ENCODE measurements at regions not wholly inside any gene's neighbourhood (a gene's known extent, or its start where the extent isn't known, plus 50 kb on each side); places are given as distances from the start of the nearest gene placed in this dataset.

DNA sequence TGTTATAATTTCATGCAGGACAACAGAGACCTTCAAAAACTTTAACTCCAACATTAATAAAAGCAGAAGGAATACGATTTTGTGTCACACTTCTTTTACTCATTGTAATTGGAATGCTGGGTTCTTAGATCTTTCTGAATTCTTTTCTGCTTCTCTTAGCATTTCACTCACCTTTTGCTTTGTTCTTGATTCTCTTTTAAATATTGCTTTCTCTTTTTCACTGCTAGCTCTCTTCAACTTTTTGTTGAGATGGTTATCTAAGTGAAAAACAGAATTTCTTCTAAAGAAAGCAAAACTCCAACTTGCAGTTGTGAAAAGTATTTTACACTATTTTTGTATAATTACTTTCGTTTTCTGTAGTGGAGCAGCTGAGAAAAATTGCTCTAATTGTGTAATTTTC is 212.6 kb upstream of the KIF2A start:
- Histone ChIP-seq H2AK5ac (ENCODE audit: low read depth, low read length) (no peak overlapping the region), H3K18ac (ENCODE audit: extremely low read depth, low read length) (no peak overlapping the region), H2BK20ac (ENCODE audit: low read length) (no peak overlapping the region), H3K4me1 (replicated peaks in 1 of 4; ENCODE audit: control insufficient read depth in 3 of 4, insufficient read depth in 4 of 4, low read length in 3 of 4) (peaks cover 0 to 2% (median 0%) of the 10 kb centered on the region in 4 experiments; a peak in 1 of 7 replicates), H3K79me2 (ENCODE audit: control insufficient read depth in 1 of 2, insufficient read depth in 2 of 2, low read length in 2 of 2) (no peaks in the 10 kb centered on the region), H3K14ac (ENCODE audit: insufficient read length) (no peak overlapping the region), H3K23me2 (ENCODE audit: low read depth, low read length) (no peaks in the 10 kb centered on the region), H3K56ac (replicated peaks; ENCODE audit: insufficient read length, low read depth, low read length) (no peak overlapping the region), H3K27ac (ENCODE audit: low read depth, low read length) (no peak overlapping the region), H4K8ac (ENCODE audit: extremely low read depth, insufficient read depth, low read length) (no peak overlapping the region), H3K27me3 (replicated peaks in 1 of 4; ENCODE audit: control insufficient read depth in 3 of 4, extremely low read depth in 1 of 4, insufficient read depth in 3 of 4, low read length in 3 of 4) (no peaks in the 10 kb centered on the region), H3K9ac (replicated peaks in 1 of 4; ENCODE audit: extremely low read depth in 1 of 4, low read depth in 3 of 4, low read length in 3 of 4) (no peak overlapping the region), H3K4me2 (ENCODE audit: insufficient read depth in 1 of 2, low read depth in 2 of 2, low read length in 2 of 2) (no peak overlapping the region), H4K20me1 (replicated peaks in 1 of 2; ENCODE audit: control insufficient read depth in 1 of 2, insufficient read depth in 2 of 2, low read length in 2 of 2) (no peaks in the 10 kb centered on the region), H2BK120ac (replicated peaks; ENCODE audit: low read depth, low read length) (no peak overlapping the region), H3K9me3 (ENCODE audit: insufficient read depth in 2 of 2, low read depth in 1 of 2, low read length in 1 of 2) (no peaks in the 10 kb centered on the region), H2BK5ac (ENCODE audit: low read depth, low read length) (no peak overlapping the region), H4K5ac (ENCODE audit: insufficient read length, low read depth, low read length) (no peak overlapping the region), H3K23ac (ENCODE audit: insufficient read length) (no peak overlapping the region), H3K4ac (replicated peaks; ENCODE audit: insufficient read length, low read depth, low read length) (no peak overlapping the region), H2BK15ac (ENCODE audit: low read length) (no peak overlapping the region), H3K79me1 (ENCODE audit: low read depth, low read length) (no peaks in the 10 kb centered on the region), H3K4me3 (ENCODE audit: extremely low read depth in 1 of 4, insufficient read depth in 2 of 4, low read depth in 3 of 4, low read length in 4 of 4) (no peak overlapping the region), H4K91ac (replicated peaks; ENCODE audit: insufficient read length, low read length) (no peak overlapping the region), H2BK12ac (ENCODE audit: low read depth, low read length) (no peak overlapping the region), H3K36me3 (ENCODE audit: control insufficient read depth in 2 of 4, insufficient read depth in 4 of 4, low read length in 3 of 4) (no peaks in the 10 kb centered on the region), H2AFZ (ENCODE audit: low read length) (no peak overlapping the region)
- DNase-seq (ENCODE audit: low read depth in 1 of 2, low spot score in 2 of 2), result no peak
- no peak for FAIRE-seq
- ChIA-PET CTCF (ENCODE audit: partially characterized antibody) (interaction anchor here (0.7 kb wide), 1 partner anchor 157 kb away, joined by 3 read pairs; no protein-coding TSS in a partner anchor), POLR2A (ENCODE audit: partially characterized antibody) (no interaction called here)
- 83% methylated on average over 2 of the region's 2 CpGs; no CpG with 5 or more reads in 1 of the 2 experiments for WGBS, 2 experiments (ENCODE audit: extremely low coverage in 1 of 2, insufficient coverage in 1 of 2, insufficient read length in 1 of 2, insufficient replicate concordance in 2 of 2, low coverage in 1 of 2, low lambda C conversion rate in 2 of 2, missing lambda C conversion rate in 1 of 2)
- TF ChIP-seq KDM4A (IDR thresholded peaks at IDR 0.05; ENCODE audit: low read depth, low read length, severe bottlenecking) (no peak), HDAC6 (IDR thresholded peaks at IDR 0.05; ENCODE audit: low read depth, low read length) (no peak), KDM1A (IDR thresholded peaks at IDR 0.05; ENCODE audit: borderline replicate concordance, low read length) (no peak), EP300 (IDR thresholded peaks at IDR 0.05; ENCODE audit: borderline replicate concordance in 1 of 2, low read depth in 2 of 2, low read length in 2 of 2) (no peak), NRF1 (IDR thresholded peaks at IDR 0.05; ENCODE audit: low read depth, low read length) (no peak), BACH1 (IDR thresholded peaks at IDR 0.05; ENCODE audit: low read length) (no peak), ASH2L (IDR thresholded peaks at IDR 0.05; ENCODE audit: low read length) (no peak)
